HEK293 (cell line): ENCODE measurements at regions not wholly inside any gene's neighbourhood (a gene's known extent, or its start where the extent isn't known, plus 50 kb on each side); places are given as distances from the start of the nearest gene placed in this dataset.

Experiments
- CTCF ChIA-PET: fragments of 350-600 bp; formaldehyde crosslinking; extraction: SDS; loops from one replicate; lab custom pipeline; 2021; ENCODE audit warnings: antibody characterized with exemption; lab: Yijun Ruan, JAX
- POLR2A ChIA-PET: fragments of 300-600 bp; formaldehyde crosslinking; extraction: SDS; loops from one replicate; lab custom pipeline; 2020; ENCODE audit warnings: antibody characterized with exemption, inconsistent platforms; lab: Yijun Ruan, JAX
- H3K27ac ChIP-seq: fragments of 200-500 bp; sonication (Bioruptor generic); 2 replicates; pipeline ENCODE4 v1.5.1; 2014; ENCODE audit warnings: low read depth, low read length, control low read depth, inconsistent platforms; ENCODE audit errors: extremely low read depth
- H3K36me3 ChIP-seq, 2 experiments: fragments of 200-500 bp in 1 of 2; sonication (Bioruptor generic) in 1 of 2; 1 replicate in 1 of 2; 2 replicates in 1 of 2; pipeline ENCODE4 v1.5.1; 2014 to 2017; ENCODE audit warnings: inconsistent platforms in 2 of 2, low read length in 2 of 2; ENCODE audit not compliant: control insufficient read depth in 2 of 2, insufficient read depth in 1 of 2
- H3K4me1 ChIP-seq: fragments of 200-500 bp; sonication (Bioruptor generic); 2 replicates; pipeline ENCODE4 v1.5.1; 2014; ENCODE audit warnings: mild to moderate bottlenecking, low read length, inconsistent platforms; ENCODE audit not compliant: control insufficient read depth, insufficient read depth
- H3K4me3 ChIP-seq: 2 replicates; pipeline ENCODE4 v1.5.1; 2011; ENCODE audit warnings: low read depth, mild to moderate bottlenecking, control low read depth, low read length, moderate library complexity
- H3K9me3 ChIP-seq: fragments of 200-500 bp; sonication (Bioruptor generic); 2 replicates; pipeline ENCODE4 v1.5.1; 2014; ENCODE audit warnings: low read depth, low read length, inconsistent platforms; ENCODE audit not compliant: control insufficient read depth, insufficient read depth
- GFI1B ChIP-seq: fragments of 450-650 bp; formaldehyde crosslinking; IDR thresholded peaks from 2 replicates; pipeline ENCODE4 v1.5.1; 2016; ENCODE audit warnings: missing biosample characterization, missing genetic modification characterization
- GLI2 ChIP-seq: fragments of 450-650 bp; formaldehyde crosslinking; IDR thresholded peaks from 2 replicates; pipeline ENCODE4; 2017; ENCODE audit warnings: missing biosample characterization, missing genetic modification characterization, low read depth, borderline replicate concordance
- HOXA7 ChIP-seq: sonication (generic); formaldehyde crosslinking; IDR thresholded peaks from 2 replicates; pipeline ENCODE4 v1.8.1; 2022; ENCODE audit warnings: missing genetic modification reagents, borderline replicate concordance
- IKZF3 ChIP-seq: fragments of 450-650 bp; IDR thresholded peaks from 2 replicates; pipeline ENCODE4 v1.5.0; 2018; ENCODE audit warnings: missing biosample characterization, mild to moderate bottlenecking, missing genetic modification characterization, moderate library complexity
- KLF17 ChIP-seq: fragments of 450-650 bp; formaldehyde crosslinking; IDR thresholded peaks from 2 replicates; pipeline ENCODE4 v1.5.1; 2016; ENCODE audit warnings: missing biosample characterization, missing genetic modification characterization
- KLF9 ChIP-seq: fragments of 450-650 bp; formaldehyde crosslinking; IDR thresholded peaks from 2 replicates; pipeline ENCODE4 v1.5.1; 2016; ENCODE audit warnings: missing biosample characterization, missing genetic modification characterization, low read depth
- MYNN ChIP-seq: fragments of 450-650 bp; formaldehyde crosslinking; IDR thresholded peaks from 2 replicates; pipeline ENCODE4 v1.5.1; 2016; ENCODE audit warnings: missing biosample characterization, missing genetic modification characterization, borderline replicate concordance
- PRDM2 ChIP-seq: fragments of 450-650 bp; formaldehyde crosslinking; IDR thresholded peaks from 2 replicates; pipeline ENCODE4 v1.5.1; 2016; ENCODE audit warnings: missing biosample characterization, missing genetic modification characterization, borderline replicate concordance
- PRDM4 ChIP-seq: fragments of 450-650 bp; formaldehyde crosslinking; IDR thresholded peaks from 2 replicates; pipeline ENCODE4 v1.5.1; 2017; ENCODE audit warnings: missing biosample characterization, missing genetic modification characterization
- SCRT2 ChIP-seq: fragments of 450-650 bp; formaldehyde crosslinking; IDR thresholded peaks from 2 replicates; pipeline ENCODE4 v1.5.1; 2016; ENCODE audit warnings: missing biosample characterization, missing genetic modification characterization
- SETDB1 ChIP-seq: IDR thresholded peaks from one replicate; pipeline ENCODE4 v1.6.1; 2017; ENCODE audit warnings: mild to moderate bottlenecking, low read length, moderate library complexity, mixed read lengths; ENCODE audit not compliant: insufficient read length
- ZBTB6 ChIP-seq: fragments of 450-650 bp; formaldehyde crosslinking; IDR thresholded peaks from 2 replicates; pipeline ENCODE4 v1.5.1; 2017; ENCODE audit warnings: missing biosample characterization, missing genetic modification characterization
- ZFP69B ChIP-seq: fragments of 450-650 bp; formaldehyde crosslinking; IDR thresholded peaks from 2 replicates; pipeline ENCODE4 v1.5.1; 2016; ENCODE audit warnings: missing biosample characterization, missing genetic modification characterization
- ZNF114 ChIP-seq: fragments of 450-650 bp; formaldehyde crosslinking; IDR thresholded peaks from 2 replicates; pipeline ENCODE4 v1.5.0; 2017; ENCODE audit warnings: missing biosample characterization, missing genetic modification characterization
- ZNF214 ChIP-seq: fragments of 450-650 bp; formaldehyde crosslinking; IDR thresholded peaks from 2 replicates; pipeline ENCODE4 v1.5.1; 2017; ENCODE audit warnings: missing biosample characterization, mild to moderate bottlenecking, missing genetic modification characterization, borderline replicate concordance
- ZNF248 ChIP-seq: fragments of 450-650 bp; formaldehyde crosslinking; IDR thresholded peaks from 2 replicates; pipeline ENCODE4 v1.5.1; 2017; ENCODE audit warnings: missing biosample characterization, missing genetic modification characterization
- ZNF37A ChIP-seq: fragments of 450-650 bp; IDR thresholded peaks from 2 replicates; pipeline ENCODE4 v1.5.1; 2018; ENCODE audit warnings: missing biosample characterization, missing genetic modification characterization
- ZNF48 ChIP-seq: fragments of 450-650 bp; formaldehyde crosslinking; IDR thresholded peaks from 2 replicates; pipeline ENCODE4 v1.5.1; 2016; ENCODE audit warnings: missing biosample characterization, missing genetic modification characterization
- ZNF501 ChIP-seq: fragments of 450-650 bp; formaldehyde crosslinking; IDR thresholded peaks from 2 replicates; pipeline ENCODE4 v1.5.1; 2016; ENCODE audit warnings: missing biosample characterization, missing genetic modification characterization
- ZNF530 ChIP-seq: fragments of 450-650 bp; formaldehyde crosslinking; IDR thresholded peaks from 2 replicates; pipeline ENCODE4 v1.5.1; 2016; ENCODE audit warnings: low read depth, missing biosample characterization, missing genetic modification characterization
- ZNF548 ChIP-seq: fragments of 450-650 bp; formaldehyde crosslinking; IDR thresholded peaks from 2 replicates; pipeline ENCODE4 v1.5.1; 2016; ENCODE audit warnings: missing biosample characterization, missing genetic modification characterization
- ZNF555 ChIP-seq: fragments of 450-650 bp; formaldehyde crosslinking; conservative IDR thresholded peaks from 2 replicates; pipeline ENCODE4 v1.5.1; 2017; ENCODE audit warnings: missing biosample characterization, mild to moderate bottlenecking, missing genetic modification characterization, inconsistent platforms
- ZNF621 ChIP-seq: fragments of 450-650 bp; formaldehyde crosslinking; IDR thresholded peaks from 2 replicates; pipeline ENCODE4 v1.5.1; 2017; ENCODE audit warnings: missing biosample characterization, missing genetic modification characterization
- ZNF626 ChIP-seq: fragments of 450-650 bp; sonication (Bioruptor Pico); formaldehyde crosslinking; IDR thresholded peaks from 2 replicates; pipeline ENCODE4 v1.5.1; 2018; ENCODE audit warnings: missing biosample characterization, missing genetic modification characterization, inconsistent platforms
- ZNF704 ChIP-seq: fragments of 450-650 bp; formaldehyde crosslinking; IDR thresholded peaks from 2 replicates; pipeline ENCODE4 v1.5.1; 2016; ENCODE audit warnings: missing biosample characterization, missing genetic modification characterization
- ZNF707 ChIP-seq: fragments of 450-650 bp; formaldehyde crosslinking; IDR thresholded peaks from 2 replicates; pipeline ENCODE4 v1.5.1; 2016; ENCODE audit warnings: missing biosample characterization, missing genetic modification characterization
- ZNF777 ChIP-seq: fragments of 450-650 bp; formaldehyde crosslinking; IDR thresholded peaks from 2 replicates; pipeline ENCODE4 v1.5.1; 2017; ENCODE audit warnings: missing biosample characterization, missing genetic modification characterization, borderline replicate concordance

- Histone ChIP-seq H3K9me3 (no peaks in the 10 kb centered on the region), H3K4me1 (no peaks in the 10 kb centered on the region), H3K27ac (no peak overlapping the region), H3K36me3 (no peaks in the 10 kb centered on the region), H3K4me3 (no peak overlapping the region)
- ChIA-PET CTCF (no interaction called here), POLR2A (no interaction called here)
- TF ChIP-seq KLF9: no peak
- TF ChIP-seq ZNF704 (tag by site-specific recombination): no peak
- no peak for TF ChIP-seq ZNF530
- TF ChIP-seq ZNF621 (tag by site-specific recombination): no peak
- no peak for TF ChIP-seq ZNF37A (tag by site-specific recombination)
- no peak for TF ChIP-seq ZNF707 (tag by site-specific recombination)
- TF ChIP-seq ZBTB6 (tag by site-specific recombination): no peak
- no peak for TF ChIP-seq IKZF3 (tag by site-specific recombination)
- no peak for TF ChIP-seq ZNF548 (tag by site-specific recombination)
- TF ChIP-seq SCRT2: no peak
- no peak for TF ChIP-seq PRDM4
- TF ChIP-seq ZNF214 (tag by site-specific recombination): no peak
- TF ChIP-seq SETDB1: no peak
- TF ChIP-seq MYNN (tag by site-specific recombination): no peak
- TF ChIP-seq ZNF626 (tag by site-specific recombination): no peak
- TF ChIP-seq ZNF501: no peak
- TF ChIP-seq ZNF114: no peak
- no peak for TF ChIP-seq ZNF48 (tag by site-specific recombination)
- no peak for TF ChIP-seq ZNF248
Measured at GRCh38 chr3:16122155-16122554, 52.3 kb upstream of the GALNT15 start.

GRCh38 chr3:16122661-16123060 lies 51.8 kb upstream of the GALNT15 start:
- ChIA-PET CTCF (interaction anchor here (1.0 kb wide), 1 partner anchor 53 kb away, joined by 4 read pairs; no protein-coding TSS in a partner anchor), POLR2A (no interaction called here)
- H3K27ac ChIP-seq: no peak overlapping the region
- no peak overlapping the region for H3K4me3 ChIP-seq
- H3K36me3 ChIP-seq: no peaks in the 10 kb centered on the region
- H3K9me3 ChIP-seq: no peaks in the 10 kb centered on the region
- H3K4me1 ChIP-seq: no peaks in the 10 kb centered on the region
- TF ChIP-seq PRDM2 (no peak), KLF17 (tag by site-specific recombination) (no peak), GLI2 (tag by site-specific recombination) (no peak), ZNF777 (no peak), ZFP69B (tag by site-specific recombination) (no peak), GFI1B (tag by site-specific recombination) (no peak), ZNF555 (no peak), HOXA7 (CRISPR knock-in tag) (no peak)
